Endothelial cell of umbilical vein (primary cell): ENCODE measurements at regions not wholly inside any gene's neighbourhood (a gene's known extent, or its start where the extent isn't known, plus 50 kb on each side); places are given as distances from the start of the nearest gene placed in this dataset.

ENCODE experiments used
- BruUV-seq: library from RNA; stranded (reverse); fragments of 400-500 nt; replicated peaks from 2 replicates; lab custom pipeline; 2021; lab: Mats Ljungman, UMichigan
- CTCF ChIA-PET: fragments of 300-600, 350-600 bp; sonication (Branson Sonifier 250); formaldehyde crosslinking; loops from one replicate; lab custom pipeline; 2021; ENCODE audit warnings: antibody characterized with exemption, inconsistent platforms; lab: Charles Lee
- POLR2A ChIA-PET: fragments of 300-600, 350-600 bp; sonication (Branson Sonifier 250); formaldehyde crosslinking; loops from one replicate; lab custom pipeline; 2021; ENCODE audit warnings: antibody characterized with exemption, inconsistent platforms; lab: Charles Lee
- DNase-seq: peaks from one replicate; pipeline ENCODE4 v3.0.0-alpha.2; 2011; ENCODE audit warnings: low read depth, low spot score
- FAIRE-seq: peaks from 2 replicates; lab custom pipeline; 2011; peaks lifted over from hg19 to GRCh38; lab: Jason Lieb, UNC
- H2AFZ ChIP-seq: 2 replicates; pipeline ENCODE4 v1.6.0; 2012; ENCODE audit warnings: low read depth, low read length, control low read depth, inconsistent platforms
- H3K27ac ChIP-seq: 2 replicates; pipeline ENCODE4 v1.5.1; 2011; ENCODE audit warnings: low read depth, mild to moderate bottlenecking, control low read depth, low read length, moderate library complexity; ENCODE audit not compliant: insufficient read depth
- H3K27me3 ChIP-seq, 2 experiments: 2 replicates each; pipeline versions ENCODE4 v1.6.0 to v1.6.1; 2011; ENCODE audit warnings: low read length in 2 of 2, mixed read lengths in 1 of 2; ENCODE audit not compliant: control insufficient read depth in 2 of 2, insufficient read depth in 2 of 2
- H3K36me3 ChIP-seq, 2 experiments: 2 replicates in 1 of 2; 3 replicates in 1 of 2; pipeline ENCODE4 v1.5.1; 2011; ENCODE audit warnings: low read length in 2 of 2, mild to moderate bottlenecking in 1 of 2, moderate library complexity in 1 of 2; ENCODE audit not compliant: control insufficient read depth in 2 of 2, insufficient read depth in 2 of 2; ENCODE audit errors: extremely low read depth in 1 of 2
- H3K4me1 ChIP-seq: 3 replicates; pipeline ENCODE4 v1.5.1; 2011; ENCODE audit warnings: mild to moderate bottlenecking, low read length; ENCODE audit not compliant: control insufficient read depth, insufficient read depth; ENCODE audit errors: extremely low read depth
- H3K4me2 ChIP-seq: 2 replicates; pipeline ENCODE4 v1.6.1; 2011; ENCODE audit warnings: low read length, control low read depth, mixed read lengths; ENCODE audit not compliant: insufficient read depth
- H3K4me3 ChIP-seq, 3 experiments: fragments of 200-600 bp in 1 of 3; sonication (generic), shearing (Covaris generic) in 1 of 3; replicated peaks in 1 of 3; 2 replicates each; pipeline ENCODE4 v1.5.1; 2011 to 2016; ENCODE audit warnings: control low read depth in 3 of 3, low read length in 3 of 3, mild to moderate bottlenecking in 2 of 3, inconsistent platforms in 1 of 3, low read depth in 1 of 3, moderate library complexity in 1 of 3; ENCODE audit not compliant: insufficient read depth in 1 of 3
- H3K79me2 ChIP-seq: 2 replicates; pipeline ENCODE4 v1.6.0; 2012; ENCODE audit warnings: low read length, inconsistent platforms; ENCODE audit not compliant: control insufficient read depth, insufficient read depth
- H3K9ac ChIP-seq: replicated peaks from 2 replicates; pipeline ENCODE3; 2011; ENCODE audit warnings: low read length, control low read depth; ENCODE audit not compliant: insufficient read depth; ENCODE audit errors: extremely low read depth
- H3K9me1 ChIP-seq: replicated peaks from 3 replicates; pipeline ENCODE4 v1.6.0; 2011; ENCODE audit warnings: mild to moderate bottlenecking, low read length; ENCODE audit not compliant: control insufficient read depth, insufficient read depth; ENCODE audit errors: extremely low read depth
- H3K9me3 ChIP-seq: replicated peaks from 2 replicates; pipeline ENCODE4 v1.5.1; 2012; ENCODE audit warnings: low read length, inconsistent platforms; ENCODE audit not compliant: control insufficient read depth, insufficient read depth
- H4K20me1 ChIP-seq: replicated peaks from 2 replicates; pipeline ENCODE3; 2011; ENCODE audit warnings: mild to moderate bottlenecking, low read length; ENCODE audit not compliant: control insufficient read depth, insufficient read depth; ENCODE audit errors: extremely low read depth
- FOS ChIP-seq: IDR thresholded peaks from 2 replicates; pipeline ENCODE4 v1.6.1; 2011; ENCODE audit warnings: mild to moderate bottlenecking, low read length, moderate library complexity, borderline replicate concordance; ENCODE audit not compliant: insufficient read depth
- GATA2 ChIP-seq: IDR thresholded peaks from 2 replicates; pipeline ENCODE4 v1.7.0; 2011; ENCODE audit warnings: low read depth, mild to moderate bottlenecking, moderate library complexity, mixed read lengths, low read length; ENCODE audit not compliant: insufficient read length, insufficient read depth
- JUN ChIP-seq: IDR thresholded peaks from 2 replicates; pipeline ENCODE4 v1.6.1; 2011; ENCODE audit warnings: borderline replicate concordance, low read depth; ENCODE audit not compliant: insufficient read length, insufficient read depth
- MYC ChIP-seq: IDR thresholded peaks from one replicate; pipeline ENCODE4 v1.6.1; 2011; ENCODE audit warnings: mild to moderate bottlenecking, low read depth, low read length
- POLR2A ChIP-seq: IDR thresholded peaks from 2 replicates; pipeline ENCODE4 v1.6.1; 2012; ENCODE audit warnings: low read depth, mild to moderate bottlenecking, control low read depth, low read length
- POLR2AphosphoS5 ChIP-seq: IDR thresholded peaks from 2 replicates; pipeline ENCODE4 v1.6.1; 2012; ENCODE audit warnings: low read depth, mild to moderate bottlenecking, control low read depth, low read length, moderate library complexity; ENCODE audit not compliant: insufficient read depth
- dilution Hi-C: fragments of 300-500 bp; cut with MboI; formaldehyde crosslinking; loops from one replicate; pipeline ENCODE4 v1.15.0; 2019; ENCODE audit warnings: low sequenced_read_pairs; ENCODE audit not compliant: extremely low pct_ligation_motif_present
- intact Hi-C: fragments of 100-400 bp; cut with micrococcal nuclease; formaldehyde crosslinking; loops from one replicate; pipeline ENCODE4 v1.10.0; 2022
- TF ChIP-seq, protein P1 (sequence below), 2 donors: IDR thresholded peaks; 1 replicate in 1 of 2; 2 replicates in 1 of 2; pipeline ENCODE4 v1.5.1; 2011; ENCODE audit warnings: low read length in 2 of 2, mild to moderate bottlenecking in 2 of 2, moderate library complexity in 2 of 2, control low read depth in 1 of 2, inconsistent platforms in 1 of 2, low read depth in 1 of 2; ENCODE audit not compliant: insufficient read depth in 1 of 2; ENCODE audit errors: extremely low read depth in 1 of 2

GRCh38 chr3:168997488-168997887 is 666.0 kb downstream of the MECOM start:
- H3K4me2 ChIP-seq: no peak overlapping the region
- no peak overlapping the region for H3K27ac ChIP-seq
- H3K36me3 ChIP-seq: no peaks in the 10 kb centered on the region
- dilution Hi-C loops (no loop called here), intact Hi-C loops (no loop called here)
- peaks cover under 1% of the 10 kb centered on the region for H3K4me1 ChIP-seq
- no peaks in the 10 kb centered on the region for H3K9me3 ChIP-seq
- ChIA-PET CTCF (interaction anchor here (1.0 to 1.6 kb wide), 2 partner anchors 17 to 45 kb away, joined by 3 to 4 read pairs; no protein-coding TSS in a partner anchor), POLR2A (no interaction called here)
- no peaks in the 10 kb centered on the region for H4K20me1 ChIP-seq
- DNase-seq: no peak
- no peak for TF ChIP-seq JUN
- TF ChIP-seq, protein P1, sequence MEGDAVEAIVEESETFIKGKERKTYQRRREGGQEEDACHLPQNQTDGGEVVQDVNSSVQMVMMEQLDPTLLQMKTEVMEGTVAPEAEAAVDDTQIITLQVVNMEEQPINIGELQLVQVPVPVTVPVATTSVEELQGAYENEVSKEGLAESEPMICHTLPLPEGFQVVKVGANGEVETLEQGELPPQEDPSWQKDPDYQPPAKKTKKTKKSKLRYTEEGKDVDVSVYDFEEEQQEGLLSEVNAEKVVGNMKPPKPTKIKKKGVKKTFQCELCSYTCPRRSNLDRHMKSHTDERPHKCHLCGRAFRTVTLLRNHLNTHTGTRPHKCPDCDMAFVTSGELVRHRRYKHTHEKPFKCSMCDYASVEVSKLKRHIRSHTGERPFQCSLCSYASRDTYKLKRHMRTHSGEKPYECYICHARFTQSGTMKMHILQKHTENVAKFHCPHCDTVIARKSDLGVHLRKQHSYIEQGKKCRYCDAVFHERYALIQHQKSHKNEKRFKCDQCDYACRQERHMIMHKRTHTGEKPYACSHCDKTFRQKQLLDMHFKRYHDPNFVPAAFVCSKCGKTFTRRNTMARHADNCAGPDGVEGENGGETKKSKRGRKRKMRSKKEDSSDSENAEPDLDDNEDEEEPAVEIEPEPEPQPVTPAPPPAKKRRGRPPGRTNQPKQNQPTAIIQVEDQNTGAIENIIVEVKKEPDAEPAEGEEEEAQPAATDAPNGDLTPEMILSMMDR (IDR thresholded peaks at IDR 0.05; ENCODE audit: extremely low read depth in 1 of 2, insufficient read depth in 1 of 2, low read depth in 1 of 2, low read length in 2 of 2): no peak
- no peak for TF ChIP-seq POLR2AphosphoS5
- no peak for TF ChIP-seq MYC
- TF ChIP-seq GATA2: no peak
- TF ChIP-seq POLR2A: no peak
- TF ChIP-seq FOS: no peak
- no peaks in the 10 kb centered on the region for H3K27me3 ChIP-seq
- no peaks in the 10 kb centered on the region for H3K79me2 ChIP-seq
- FAIRE-seq: no peak
- H3K9ac ChIP-seq: no peak overlapping the region
- BruUV-seq: no TSS peak
- no peak overlapping the region for H3K4me3 ChIP-seq
- no peaks in the 10 kb centered on the region for H3K9me1 ChIP-seq
- no peak overlapping the region for H2AFZ ChIP-seq

- H3K27ac ChIP-seq: no peak overlapping the region
- ChIA-PET CTCF (no interaction called here), POLR2A (no interaction called here)
- H3K4me3 ChIP-seq: no peak overlapping the region
- H3K79me2 ChIP-seq: no peaks in the 10 kb centered on the region
- intact Hi-C loops: no loop called here
- DNase-seq (no peak), FAIRE-seq (no peak)
- no peaks in the 10 kb centered on the region for H3K27me3 ChIP-seq
- no peak overlapping the region for H3K4me2 ChIP-seq
- no peak overlapping the region for H3K9ac ChIP-seq
- dilution Hi-C loops: no loop called here
- TF ChIP-seq POLR2AphosphoS5 (no peak), JUN (no peak)
- TF ChIP-seq, protein P1 (IDR thresholded peaks at IDR 0.05; ENCODE audit: extremely low read depth in 1 of 2, insufficient read depth in 1 of 2, low read depth in 1 of 2, low read length in 2 of 2): no peak
- H2AFZ ChIP-seq: no peak overlapping the region
- H3K9me3 ChIP-seq: no peaks in the 10 kb centered on the region
- no peaks in the 10 kb centered on the region for H3K36me3 ChIP-seq
- no peaks in the 10 kb centered on the region for H3K9me1 ChIP-seq
- H4K20me1 ChIP-seq: no peaks in the 10 kb centered on the region
- H3K4me1 ChIP-seq: peaks cover 4% of the 10 kb centered on the region
- BruUV-seq: no TSS peak
These were observed 666.9 kb downstream of the MECOM start for GRCh38 chr3:168996622-168997021.
